A549 (cell line): ENCODE measurements at regions not wholly inside any gene's neighbourhood (a gene's known extent, or its start where the extent isn't known, plus 50 kb on each side); places are given as distances from the start of the nearest gene placed in this dataset.

ENCODE experiments used
- BCL3 ChIP-seq: fragments of >200 bp; sonication (Bioruptor Twin); formaldehyde crosslinking; IDR thresholded peaks from 3 replicates; pipeline ENCODE4 v1.6.1; 2016
- CHD4 ChIP-seq: fragments of 200-600 bp; sonication (generic); IDR thresholded peaks from 2 replicates; pipeline ENCODE4 v1.6.1; 2016; ENCODE audit warnings: antibody characterized with exemption, mild to moderate bottlenecking, borderline replicate concordance
- CTCF ChIP-seq: fragments of >200 bp; sonication (Bioruptor Twin); formaldehyde crosslinking; IDR thresholded peaks from 3 replicates; pipeline ENCODE4 v1.5.1; 2016
- E2F6 ChIP-seq: IDR thresholded peaks from 2 replicates; pipeline ENCODE4 v1.6.1; 2012; ENCODE audit warnings: low read depth, borderline replicate concordance
- JUN ChIP-seq, 2 experiments: fragments of >200 bp; sonication (Bioruptor Twin); formaldehyde crosslinking; IDR thresholded peaks; 2 replicates in 1 of 2; 3 replicates in 1 of 2; pipeline ENCODE4 v1.6.1; 2016 to 2017
- JUNB ChIP-seq: fragments of >200 bp; sonication (Bioruptor Twin); formaldehyde crosslinking; IDR thresholded peaks from 2 replicates; pipeline ENCODE4 v1.6.1; 2016
- MAFK ChIP-seq: fragments of 450-650 bp; IDR thresholded peaks from 2 replicates; pipeline ENCODE4 v1.6.1; 2014; ENCODE audit not compliant: partially characterized antibody
- MAX ChIP-seq: IDR thresholded peaks from 2 replicates; pipeline ENCODE4 v1.6.1; 2012
- MAZ ChIP-seq: fragments of 150-350 bp; IDR thresholded peaks from 2 replicates; pipeline ENCODE4 v1.6.1; 2014; ENCODE audit warnings: antibody characterized with exemption, low read depth, low read length, borderline replicate concordance
- POLR2A ChIP-seq: IDR thresholded peaks from 2 replicates; pipeline ENCODE4 v1.6.1; 2012; ENCODE audit warnings: mild to moderate bottlenecking, low read length
- POLR2AphosphoS2 ChIP-seq: conservative IDR thresholded peaks from 2 replicates; pipeline ENCODE4 v1.6.1; 2012; ENCODE audit warnings: low read length, improper control_type of control experiment, inconsistent platforms
- RAD21 ChIP-seq, 2 experiments: fragments of >200 bp in 1 of 2; sonication (Bioruptor Twin) in 1 of 2; formaldehyde crosslinking in 1 of 2; IDR thresholded peaks in 1 of 2; conservative IDR thresholded peaks in 1 of 2; 2 replicates in 1 of 2; 3 replicates in 1 of 2; pipeline ENCODE4 v1.6.1; 2012 to 2018; ENCODE audit warnings: inconsistent platforms in 1 of 2
- ZNF302 ChIP-seq: fragments of 250-450 bp; sonication (Bioruptor Pico); IDR thresholded peaks from 2 replicates; pipeline ENCODE4 v1.9.0; 2021; ENCODE audit warnings: inconsistent platforms, mild to moderate bottlenecking, moderate library complexity

- TF ChIP-seq CTCF (no peak), MAZ (no peak), POLR2A (no peak), CHD4 (no peak), POLR2AphosphoS2 (no peak), RAD21 (conservative IDR thresholded peaks at IDR 0.05 in 1 of 2, IDR thresholded peaks at IDR 0.05 in 1 of 2) (no peak), BCL3 (no peak), JUN (IDR thresholded peaks at IDR 0.05) (no peak), MAFK (no peak), E2F6 (no peak), ZNF302 (CRISPR knock-in tag) (no peak), MAX (no peak), JUNB (no peak)
Measured at GRCh38 chr2:71965530-71965929, 182.1 kb downstream of the CYP26B1 start.
